SKM-1 (cell line): ENCODE measurements at regions not wholly inside any gene's neighbourhood (a gene's known extent, or its start where the extent isn't known, plus 50 kb on each side); places are given as distances from the start of the nearest gene placed in this dataset.

Experiments
- DNase-seq: peaks from one replicate; lab custom pipeline; 2025; ENCODE audit not compliant: unreplicated experiment; lab: John Stamatoyannopoulos, UW

GRCh38 chr14:34025325-34026017 is 74.6 kb upstream of the EGLN3 start:
- no peak for DNase-seq

GRCh38 chr14:34024768-34025144 is 73.9 kb upstream of the EGLN3 start:
- DNase-seq = no peak

- DNase-seq = no peak
These were observed 73.2 kb upstream of the EGLN3 start for GRCh38 chr14:34023824-34024767.

- no peak for DNase-seq
These were observed 70.2 kb upstream of the EGLN3 start for GRCh38 chr14:34021096-34021495.

GRCh38 chr14:34020014-34020413 is 69.1 kb upstream of the EGLN3 start:
- DNase-seq = no peak

GRCh38 chr14:34018564-34019244 is 67.8 kb upstream of the EGLN3 start:
- DNase-seq = no peak

GRCh38 chr14:34018125-34018524 is 67.3 kb upstream of the EGLN3 start:
- no peak for DNase-seq

GRCh38 chr14:34015383-34015782 is 64.5 kb upstream of the EGLN3 start:
- no peak for DNase-seq

- no peak for DNase-seq
These were observed 64.1 kb upstream of the EGLN3 start for GRCh38 chr14:34014936-34015335.

- peak; percentile 0 for DNase-seq
These were observed 62.8 kb upstream of the EGLN3 start for GRCh38 chr14:34013721-34014060.

GRCh38 chr14:34012978-34013720 is 62.3 kb upstream of the EGLN3 start:
- peak; percentile 38 for DNase-seq

- DNase-seq = no peak
These were observed 61.5 kb upstream of the EGLN3 start for GRCh38 chr14:34012369-34012768.

GRCh38 chr14:34009956-34010355 is 59.1 kb upstream of the EGLN3 start:
- DNase-seq = no peak

GRCh38 chr14:34007902-34008301 is 57.0 kb upstream of the EGLN3 start:
- no peak for DNase-seq

- no peak for DNase-seq
These were observed 55.0 kb upstream of the EGLN3 start for GRCh38 chr14:34005901-34006300.

- DNase-seq = no peak
These were observed 54.0 kb upstream of the EGLN3 start for GRCh38 chr14:34004881-34005280.

GRCh38 chr14:34003691-34004090 is 52.8 kb upstream of the EGLN3 start:
- no peak for DNase-seq

- DNase-seq = no peak
These were observed 52.3 kb upstream of the EGLN3 start for GRCh38 chr14:34003082-34003668.
